HEK293 (cell line): ENCODE measurements at regions not wholly inside any gene's neighbourhood (a gene's known extent, or its start where the extent isn't known, plus 50 kb on each side); places are given as distances from the start of the nearest gene placed in this dataset.

Source experiments
- CTCF ChIA-PET: fragments of 350-600 bp; formaldehyde crosslinking; extraction: SDS; loops from one replicate; lab custom pipeline; 2021; ENCODE audit warnings: antibody characterized with exemption; lab: Yijun Ruan, JAX
- POLR2A ChIA-PET: fragments of 300-600 bp; formaldehyde crosslinking; extraction: SDS; loops from one replicate; lab custom pipeline; 2020; ENCODE audit warnings: antibody characterized with exemption, inconsistent platforms; lab: Yijun Ruan, JAX
- H3K27ac ChIP-seq: fragments of 200-500 bp; sonication (Bioruptor generic); 2 replicates; pipeline ENCODE4 v1.5.1; 2014; ENCODE audit warnings: low read depth, low read length, control low read depth, inconsistent platforms; ENCODE audit errors: extremely low read depth
- H3K36me3 ChIP-seq, 2 experiments: fragments of 200-500 bp in 1 of 2; sonication (Bioruptor generic) in 1 of 2; 1 replicate in 1 of 2; 2 replicates in 1 of 2; pipeline ENCODE4 v1.5.1; 2014 to 2017; ENCODE audit warnings: inconsistent platforms in 2 of 2, low read length in 2 of 2; ENCODE audit not compliant: control insufficient read depth in 2 of 2, insufficient read depth in 1 of 2
- H3K4me1 ChIP-seq: fragments of 200-500 bp; sonication (Bioruptor generic); 2 replicates; pipeline ENCODE4 v1.5.1; 2014; ENCODE audit warnings: mild to moderate bottlenecking, low read length, inconsistent platforms; ENCODE audit not compliant: control insufficient read depth, insufficient read depth
- H3K4me3 ChIP-seq: 2 replicates; pipeline ENCODE4 v1.5.1; 2011; ENCODE audit warnings: low read depth, mild to moderate bottlenecking, control low read depth, low read length, moderate library complexity
- H3K9me3 ChIP-seq: fragments of 200-500 bp; sonication (Bioruptor generic); 2 replicates; pipeline ENCODE4 v1.5.1; 2014; ENCODE audit warnings: low read depth, low read length, inconsistent platforms; ENCODE audit not compliant: control insufficient read depth, insufficient read depth
- HIC1 ChIP-seq: fragments of 450-650 bp; formaldehyde crosslinking; IDR thresholded peaks from 2 replicates; pipeline ENCODE4 v1.5.1; 2016; ENCODE audit warnings: missing biosample characterization, missing genetic modification characterization
- MEIS1 ChIP-seq: sonication (generic); formaldehyde crosslinking; IDR thresholded peaks from 2 replicates; pipeline ENCODE4 v1.8.1; 2022; ENCODE audit warnings: missing genetic modification reagents, mild to moderate bottlenecking, borderline replicate concordance
- MYNN ChIP-seq: fragments of 450-650 bp; formaldehyde crosslinking; IDR thresholded peaks from 2 replicates; pipeline ENCODE4 v1.5.1; 2016; ENCODE audit warnings: missing biosample characterization, missing genetic modification characterization, borderline replicate concordance
- MZF1 ChIP-seq: fragments of 450-650 bp; formaldehyde crosslinking; IDR thresholded peaks from 2 replicates; pipeline ENCODE4 v1.5.1; 2017; ENCODE audit warnings: missing biosample characterization, missing genetic modification characterization, borderline replicate concordance
- PRDM1 ChIP-seq: fragments of 450-650 bp; formaldehyde crosslinking; IDR thresholded peaks from 2 replicates; pipeline ENCODE4; 2016; ENCODE audit warnings: missing biosample characterization, missing genetic modification characterization
- TRIM28 ChIP-seq: IDR thresholded peaks from 2 replicates; pipeline ENCODE4 v1.6.1; 2011; ENCODE audit warnings: low read length, control low read depth, borderline replicate concordance
- ZNF10 ChIP-seq: fragments of 450-650 bp; formaldehyde crosslinking; IDR thresholded peaks from 2 replicates; pipeline ENCODE4 v1.5.1; 2017; ENCODE audit warnings: missing biosample characterization, missing genetic modification characterization
- ZNF132 ChIP-seq: fragments of 450-650 bp; formaldehyde crosslinking; IDR thresholded peaks from 2 replicates; pipeline ENCODE4 v1.5.1; 2017; ENCODE audit warnings: missing biosample characterization, missing genetic modification characterization, borderline replicate concordance
- ZNF239 ChIP-seq: fragments of 450-650 bp; formaldehyde crosslinking; IDR thresholded peaks from 2 replicates; pipeline ENCODE4 v1.5.1; 2016; ENCODE audit warnings: missing biosample characterization, missing genetic modification characterization
- ZNF426 ChIP-seq: fragments of 450-650 bp; formaldehyde crosslinking; IDR thresholded peaks from 2 replicates; pipeline ENCODE4 v1.5.1; 2017; ENCODE audit warnings: missing biosample characterization, missing genetic modification characterization, mild to moderate bottlenecking, inconsistent platforms, moderate library complexity
- ZNF529 ChIP-seq: fragments of 450-650 bp; formaldehyde crosslinking; IDR thresholded peaks from 2 replicates; pipeline ENCODE4 v1.5.1; 2017; ENCODE audit warnings: missing genetic modification characterization, missing biosample characterization; ENCODE audit not compliant: insufficient replicate concordance
- ZNF548 ChIP-seq: fragments of 450-650 bp; formaldehyde crosslinking; IDR thresholded peaks from 2 replicates; pipeline ENCODE4 v1.5.1; 2016; ENCODE audit warnings: missing biosample characterization, missing genetic modification characterization
- ZNF600 ChIP-seq: fragments of 450-650 bp; formaldehyde crosslinking; IDR thresholded peaks from 2 replicates; pipeline ENCODE4 v1.5.1; 2016; ENCODE audit warnings: missing biosample characterization, missing genetic modification characterization
- ZNF645 ChIP-seq: fragments of 450-650 bp; formaldehyde crosslinking; IDR thresholded peaks from 2 replicates; pipeline ENCODE4; 2016; ENCODE audit warnings: missing biosample characterization, missing genetic modification characterization
- ZNF692 ChIP-seq: fragments of 450-650 bp; formaldehyde crosslinking; IDR thresholded peaks from 2 replicates; pipeline ENCODE4 v1.5.1; 2016; ENCODE audit warnings: missing biosample characterization, missing genetic modification characterization
- ZNF76 ChIP-seq: fragments of 450-650 bp; formaldehyde crosslinking; IDR thresholded peaks from 2 replicates; pipeline ENCODE4; 2016; ENCODE audit warnings: low read depth, missing biosample characterization, missing genetic modification characterization, borderline replicate concordance
- TF ChIP-seq, protein P1 (sequence below): fragments of 450-650 bp; formaldehyde crosslinking; IDR thresholded peaks from 2 replicates; pipeline ENCODE4 v1.5.1; 2017; ENCODE audit warnings: missing biosample characterization, missing genetic modification characterization

GRCh38 chr13:110073982-110074381 is 233.0 kb downstream of the COL4A1 start:
- TF ChIP-seq ZNF426 (tag by site-specific recombination), result no peak
- TF ChIP-seq ZNF692 (tag by site-specific recombination), result no peak
- no peak for TF ChIP-seq ZNF239
- no peak for TF ChIP-seq HIC1 (tag by site-specific recombination)
- TF ChIP-seq ZNF548, result no peak
- no peak for TF ChIP-seq ZNF10
- no peak for TF ChIP-seq MYNN (tag by site-specific recombination)
- TF ChIP-seq, protein P1, sequence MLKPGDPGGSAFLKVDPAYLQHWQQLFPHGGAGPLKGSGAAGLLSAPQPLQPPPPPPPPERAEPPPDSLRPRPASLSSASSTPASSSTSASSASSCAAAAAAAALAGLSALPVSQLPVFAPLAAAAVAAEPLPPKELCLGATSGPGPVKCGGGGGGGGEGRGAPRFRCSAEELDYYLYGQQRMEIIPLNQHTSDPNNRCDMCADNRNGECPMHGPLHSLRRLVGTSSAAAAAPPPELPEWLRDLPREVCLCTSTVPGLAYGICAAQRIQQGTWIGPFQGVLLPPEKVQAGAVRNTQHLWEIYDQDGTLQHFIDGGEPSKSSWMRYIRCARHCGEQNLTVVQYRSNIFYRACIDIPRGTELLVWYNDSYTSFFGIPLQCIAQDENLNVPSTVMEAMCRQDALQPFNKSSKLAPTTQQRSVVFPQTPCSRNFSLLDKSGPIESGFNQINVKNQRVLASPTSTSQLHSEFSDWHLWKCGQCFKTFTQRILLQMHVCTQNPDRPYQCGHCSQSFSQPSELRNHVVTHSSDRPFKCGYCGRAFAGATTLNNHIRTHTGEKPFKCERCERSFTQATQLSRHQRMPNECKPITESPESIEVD, result no peak
- TF ChIP-seq PRDM1, result no peak
- TF ChIP-seq ZNF132 (tag by site-specific recombination), result no peak
- TF ChIP-seq ZNF76, result no peak
- POLR2A ChIA-PET, result no interaction called here
- H3K27ac ChIP-seq, result no peak overlapping the region
- no peaks in the 10 kb centered on the region for H3K36me3 ChIP-seq
- no peaks in the 10 kb centered on the region for H3K9me3 ChIP-seq
- no peak overlapping the region for H3K4me3 ChIP-seq
- CTCF ChIA-PET, result interaction anchor here (0.6 kb wide), 1 partner anchor 30 kb away, joined by 3 read pairs; no protein-coding TSS in a partner anchor
- no peaks in the 10 kb centered on the region for H3K4me1 ChIP-seq

DNA sequence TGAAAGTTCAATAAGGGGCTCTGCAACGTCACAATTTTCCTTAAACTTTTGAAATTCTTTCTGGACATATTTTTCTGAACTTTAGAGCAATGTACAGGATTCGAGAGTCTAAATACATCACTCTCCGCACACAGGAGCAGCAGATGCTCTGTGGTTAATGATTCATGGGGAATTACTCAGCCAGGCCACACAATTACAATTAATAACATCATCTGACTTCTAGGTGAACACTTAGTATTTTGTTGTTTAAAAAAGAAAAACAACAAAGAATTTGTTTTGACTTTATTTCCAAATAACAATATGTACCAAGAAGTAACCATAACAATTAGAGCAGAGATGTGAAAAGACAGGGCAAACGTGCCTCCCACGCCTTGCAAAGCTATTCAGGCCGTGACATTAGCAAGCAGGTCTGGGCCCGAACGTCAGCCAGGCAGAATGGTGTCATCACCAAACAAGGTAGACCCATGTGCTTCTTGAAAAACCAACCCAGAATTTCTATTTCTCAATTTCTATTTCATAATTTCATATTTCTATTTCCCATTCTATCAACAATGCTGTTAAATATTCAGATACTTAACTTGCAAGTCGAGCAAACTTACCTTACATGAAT is 236.3 kb downstream of the COL4A1 start:
- TF ChIP-seq MZF1 (tag by site-specific recombination), result no peak
- TF ChIP-seq ZNF645, result no peak
- TF ChIP-seq ZNF600 (tag by site-specific recombination), result no peak
- TF ChIP-seq MEIS1, result no peak
- no peak for TF ChIP-seq ZNF529 (tag by site-specific recombination)
- no peak for TF ChIP-seq TRIM28
- no peak overlapping the region for H3K27ac ChIP-seq
- H3K4me3 ChIP-seq, result no peak overlapping the region
- H3K4me1 ChIP-seq, result no peaks in the 10 kb centered on the region
- ChIA-PET CTCF (interaction anchor here (1.0 kb wide), 1 partner anchor 280 kb away, joined by 3 read pairs; no protein-coding TSS in a partner anchor), POLR2A (no interaction called here)
- no peaks in the 10 kb centered on the region for H3K9me3 ChIP-seq
- H3K36me3 ChIP-seq, result no peaks in the 10 kb centered on the region
